WERI-Rb-1 (cell line): ENCODE measurements at regions not wholly inside any gene's neighbourhood (a gene's known extent, or its start where the extent isn't known, plus 50 kb on each side); places are given as distances from the start of the nearest gene placed in this dataset.

Experiments used
- DNase-seq: peaks from one replicate; pipeline ENCODE4 v3.0.0-alpha.2; 2020
- H3K27ac ChIP-seq: fragments of 250-450 bp; sonication (Bioruptor Pico); 2 replicates; pipeline ENCODE4 v1.5.1; 2020; ENCODE audit warnings: mild to moderate bottlenecking, moderate library complexity
- H3K27me3 ChIP-seq: fragments of 250-450 bp; sonication (Bioruptor Pico); 2 replicates; pipeline ENCODE4 v1.5.1; 2021; ENCODE audit warnings: mild to moderate bottlenecking, low read depth, moderate library complexity; ENCODE audit not compliant: insufficient read depth, severe bottlenecking
- H3K36me3 ChIP-seq: fragments of 250-450 bp; sonication (Bioruptor Pico); 2 replicates; pipeline ENCODE4 v1.5.1; 2020; ENCODE audit warnings: mild to moderate bottlenecking, moderate library complexity
- H3K4me3 ChIP-seq: 2 replicates; pipeline ENCODE4 v1.5.1; 2011; ENCODE audit warnings: low read depth, mild to moderate bottlenecking, control low read depth, low read length
- H3K9me3 ChIP-seq: fragments of 250-450 bp; sonication (Bioruptor Pico); 2 replicates; pipeline ENCODE4 v1.5.1; 2021; ENCODE audit warnings: mild to moderate bottlenecking, moderate library complexity; ENCODE audit not compliant: severe bottlenecking
- CTCF ChIP-seq: IDR thresholded peaks from 2 replicates; pipeline ENCODE4 v1.5.1; 2011; ENCODE audit warnings: low read depth, mild to moderate bottlenecking, control low read depth, inconsistent platforms, low read length

GRCh38 chr22:48695731-48696305 lies 1131.9 kb downstream of the BRD1 start:
- Histone ChIP-seq H3K9me3 (no peaks in the 10 kb centered on the region), H3K36me3 (no peaks in the 10 kb centered on the region), H3K27me3 (no peaks in the 10 kb centered on the region), H3K27ac (no peak overlapping the region), H3K4me3 (no peak overlapping the region)
- no peak for DNase-seq
- TF ChIP-seq CTCF, result no peak

DNA sequence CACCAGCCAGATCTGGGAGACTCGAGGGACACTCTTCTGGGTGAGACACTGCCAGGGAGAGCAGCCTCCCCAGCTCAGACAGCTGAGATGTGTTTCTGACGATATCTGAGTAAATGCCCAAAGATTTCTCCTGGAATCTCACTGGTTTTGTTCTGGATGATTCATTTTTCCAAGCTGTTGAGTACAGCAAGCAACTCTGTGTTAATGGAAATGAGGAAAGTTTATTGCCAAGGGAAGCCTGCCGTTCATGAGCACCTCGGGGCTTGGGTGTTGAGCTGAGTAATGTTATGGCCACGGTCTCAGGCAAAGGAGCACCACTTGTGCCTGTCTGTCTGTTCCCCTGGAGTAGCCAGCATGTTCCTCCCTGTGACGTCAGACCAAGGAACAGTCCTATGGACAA lies 1132.4 kb downstream of the BRD1 start:
- Histone ChIP-seq H3K36me3 (no peaks in the 10 kb centered on the region), H3K27ac (no peak overlapping the region), H3K9me3 (no peaks in the 10 kb centered on the region), H3K4me3 (no peak overlapping the region), H3K27me3 (no peaks in the 10 kb centered on the region)
- no peak for DNase-seq
- no peak for TF ChIP-seq CTCF

DNA sequence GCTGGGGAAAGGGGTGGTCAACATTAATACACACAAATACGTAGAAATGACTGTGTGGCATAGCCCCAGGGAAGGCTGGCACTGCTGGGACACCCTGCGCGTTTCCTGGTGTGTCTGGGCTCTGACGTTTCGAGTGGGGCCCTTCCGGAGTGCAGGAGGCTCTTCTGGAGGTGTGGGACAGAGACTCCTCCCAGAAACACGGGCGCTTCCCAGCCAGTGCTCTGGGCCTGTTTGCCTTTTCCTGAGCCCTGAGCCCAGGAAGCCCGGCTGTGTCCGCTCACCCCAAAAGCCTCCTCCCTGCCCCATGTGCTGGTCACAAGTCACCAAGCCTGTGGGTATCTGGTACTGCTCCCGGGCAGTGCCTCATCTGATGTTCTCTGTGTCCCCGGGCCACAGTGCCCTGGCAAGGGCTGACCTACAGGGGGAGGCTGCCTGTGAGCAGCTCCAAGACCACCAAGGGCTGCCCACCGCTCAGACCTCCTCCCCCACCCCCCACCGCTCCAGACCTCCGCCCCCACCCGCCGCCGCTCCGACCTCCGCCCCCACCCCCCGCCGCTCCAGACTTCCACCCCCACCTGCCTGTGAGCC lies 1133.3 kb downstream of the BRD1 start:
- no peak for DNase-seq
- no peaks in the 10 kb centered on the region for H3K36me3 ChIP-seq
- no peaks in the 10 kb centered on the region for H3K9me3 ChIP-seq
- H3K27me3 ChIP-seq, result no peaks in the 10 kb centered on the region
- H3K4me3 ChIP-seq, result no peak overlapping the region
- TF ChIP-seq CTCF, result no peak
- H3K27ac ChIP-seq, result no peak overlapping the region

- no peaks in the 10 kb centered on the region for H3K9me3 ChIP-seq
- no peak for DNase-seq
- H3K27me3 ChIP-seq, result no peaks in the 10 kb centered on the region
- no peak for TF ChIP-seq CTCF
- H3K27ac ChIP-seq, result no peak overlapping the region
- H3K36me3 ChIP-seq, result no peaks in the 10 kb centered on the region
- no peak overlapping the region for H3K4me3 ChIP-seq
Observed at GRCh38 chr22:48693377-48694135, 1134.1 kb downstream of the BRD1 start.

DNA sequence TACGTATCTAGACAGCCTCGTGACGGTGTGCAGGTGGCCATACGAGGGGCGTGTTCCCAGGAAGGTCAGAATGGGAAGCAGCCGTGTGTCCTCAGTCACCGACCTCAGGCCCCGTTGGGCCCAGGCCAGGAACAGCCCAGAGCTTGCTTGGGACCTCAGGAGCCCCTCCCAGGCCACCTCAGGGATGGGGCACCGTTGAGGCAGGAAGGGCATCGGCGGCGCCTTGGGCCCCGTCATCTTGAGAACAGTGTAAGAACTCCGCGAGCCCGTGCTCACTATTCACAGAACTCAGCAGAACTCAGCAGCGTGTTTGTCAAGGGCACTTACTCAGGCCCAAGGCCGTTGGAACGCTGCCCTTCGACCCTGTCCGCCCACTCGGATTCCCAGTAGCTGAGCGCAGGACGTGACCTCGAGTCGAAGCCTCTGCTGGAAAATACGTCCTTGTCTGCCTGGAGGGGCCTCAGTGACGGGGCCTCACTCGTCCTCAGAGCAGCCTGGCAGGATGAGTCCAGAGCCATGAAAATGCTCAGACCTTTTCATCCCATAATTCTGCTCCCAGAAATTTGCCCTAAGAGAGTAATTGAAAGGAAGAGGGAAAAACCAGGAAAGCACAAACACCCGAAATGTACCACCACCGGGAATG lies 1134.8 kb downstream of the BRD1 start:
- Histone ChIP-seq H3K9me3 (no peaks in the 10 kb centered on the region), H3K27me3 (no peaks in the 10 kb centered on the region), H3K27ac (no peak overlapping the region), H3K36me3 (no peaks in the 10 kb centered on the region), H3K4me3 (no peak overlapping the region)
- DNase-seq, result no peak
- TF ChIP-seq CTCF, result no peak
